NCI-H69 (cell line): ENCODE measurements at regions not wholly inside any gene's neighbourhood (a gene's known extent, or its start where the extent isn't known, plus 50 kb on each side); places are given as distances from the start of the nearest gene placed in this dataset.

Experiments used
- DNase-seq: peaks from one replicate; lab custom pipeline; 2025; lab: John Stamatoyannopoulos, UW

DNA sequence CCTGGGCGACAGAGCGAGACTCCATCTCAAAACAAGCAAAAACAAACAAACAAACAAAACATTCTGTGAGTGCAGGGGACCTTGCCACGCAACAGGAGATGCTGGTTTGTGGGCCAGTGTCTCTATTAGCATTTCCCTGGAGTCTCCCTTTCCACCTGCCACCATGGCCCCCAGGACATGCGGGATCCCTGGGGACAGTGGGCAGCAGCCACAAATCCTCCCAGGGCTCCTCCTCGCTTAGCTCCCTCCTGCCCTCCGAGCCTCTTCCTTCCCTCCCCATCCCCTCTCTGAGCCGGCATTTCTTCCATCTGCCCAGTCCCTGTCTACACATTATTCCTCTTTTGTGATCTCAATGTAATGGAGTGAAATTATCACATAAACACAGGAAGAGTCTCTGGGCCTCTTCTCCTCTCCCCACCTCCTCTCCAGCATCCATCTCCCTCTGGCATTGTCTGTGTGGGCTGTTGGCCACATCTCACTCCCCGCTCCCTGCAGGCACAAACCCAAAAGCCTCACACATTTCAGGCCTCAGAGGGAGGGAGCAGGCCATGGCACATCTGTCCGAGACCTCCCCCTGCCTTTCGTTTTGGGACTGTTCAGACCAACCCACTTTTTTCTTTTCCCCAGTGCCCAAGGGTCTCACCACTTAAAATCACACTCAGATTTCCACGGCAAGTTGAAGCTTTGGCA is 144.3 kb downstream of the MIS18A start:
- DNase-seq: no peak

DNA sequence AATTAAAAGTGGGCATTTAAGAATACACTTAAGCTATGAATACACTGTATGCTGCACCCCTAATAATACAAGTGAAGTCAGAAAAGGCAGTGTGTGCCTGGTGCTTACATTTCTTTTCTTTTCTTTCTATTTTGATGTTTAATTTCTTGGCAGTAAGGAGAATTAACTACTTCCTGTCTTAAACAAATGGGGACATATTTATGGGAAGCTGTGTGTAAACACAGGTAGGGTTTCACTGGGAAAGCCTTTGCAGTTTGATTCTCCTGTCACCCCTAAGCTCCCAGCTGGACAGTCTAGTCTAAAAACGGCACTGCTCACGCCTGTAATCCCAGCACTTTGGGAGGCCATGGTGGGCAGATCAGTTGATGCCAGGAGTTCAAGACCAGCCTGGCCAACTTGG is 146.0 kb downstream of the MIS18A start:
- DNase-seq: peak; percentile 81

DNA sequence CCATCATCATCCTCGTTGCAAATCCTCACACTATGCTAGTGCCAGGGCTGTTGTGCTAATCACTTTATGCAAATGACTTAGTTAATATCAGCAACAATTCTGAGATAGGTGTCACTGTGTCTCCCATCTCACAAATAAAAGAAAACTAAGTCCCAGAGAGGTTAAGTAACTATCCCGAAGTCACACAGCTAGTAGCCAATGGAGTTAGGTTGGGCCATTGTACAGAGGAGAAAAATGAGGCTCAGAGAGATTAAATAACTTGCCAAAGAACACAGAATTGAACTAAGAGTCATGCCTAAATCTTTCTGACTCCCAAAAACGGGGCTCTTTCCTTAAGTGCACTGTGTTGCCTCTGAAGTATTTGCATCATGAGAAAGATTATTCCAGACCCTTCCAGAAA is 146.4 kb downstream of the MIS18A start:
- no peak for DNase-seq

DNA sequence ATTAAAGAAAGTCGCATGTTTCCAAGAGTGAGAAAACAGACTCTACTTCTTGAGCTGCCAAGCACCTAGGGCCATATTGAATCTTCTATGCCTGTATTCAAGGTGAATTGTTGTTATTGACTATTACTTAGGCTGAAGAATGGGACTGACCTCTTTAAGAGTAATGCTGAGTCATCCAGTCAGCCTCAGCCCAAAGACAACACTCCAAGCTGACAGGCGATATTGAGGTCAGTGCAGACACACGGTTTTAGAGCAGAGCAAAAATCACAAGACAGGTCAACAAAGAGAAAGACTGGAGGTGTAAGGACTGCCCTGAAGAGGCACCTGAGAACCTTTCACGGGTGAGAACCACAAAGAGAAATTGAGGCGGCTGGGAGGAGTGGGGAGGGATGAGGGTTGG is 146.9 kb downstream of the MIS18A start:
- peak; percentile 29 for DNase-seq

DNA sequence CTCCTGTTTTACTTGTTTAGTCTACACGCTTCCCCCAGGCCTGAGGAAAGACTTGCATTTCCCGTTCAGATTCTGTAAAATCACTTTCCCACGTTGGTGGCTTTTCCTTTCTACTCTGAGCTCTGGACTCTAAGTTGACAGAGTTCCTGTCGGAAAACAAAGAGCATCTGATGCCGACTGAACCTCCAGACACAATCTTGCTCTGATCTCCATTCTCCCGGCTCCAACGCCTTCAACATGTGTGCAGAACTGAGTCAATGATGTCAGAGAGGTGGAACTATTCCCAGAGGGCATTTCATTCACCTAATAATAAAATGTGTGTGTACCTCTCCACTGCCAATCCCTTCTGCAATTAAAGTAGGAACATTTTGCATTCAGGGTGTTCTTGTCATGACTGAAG is 147.7 kb downstream of the MIS18A start:
- DNase-seq: no peak

DNA sequence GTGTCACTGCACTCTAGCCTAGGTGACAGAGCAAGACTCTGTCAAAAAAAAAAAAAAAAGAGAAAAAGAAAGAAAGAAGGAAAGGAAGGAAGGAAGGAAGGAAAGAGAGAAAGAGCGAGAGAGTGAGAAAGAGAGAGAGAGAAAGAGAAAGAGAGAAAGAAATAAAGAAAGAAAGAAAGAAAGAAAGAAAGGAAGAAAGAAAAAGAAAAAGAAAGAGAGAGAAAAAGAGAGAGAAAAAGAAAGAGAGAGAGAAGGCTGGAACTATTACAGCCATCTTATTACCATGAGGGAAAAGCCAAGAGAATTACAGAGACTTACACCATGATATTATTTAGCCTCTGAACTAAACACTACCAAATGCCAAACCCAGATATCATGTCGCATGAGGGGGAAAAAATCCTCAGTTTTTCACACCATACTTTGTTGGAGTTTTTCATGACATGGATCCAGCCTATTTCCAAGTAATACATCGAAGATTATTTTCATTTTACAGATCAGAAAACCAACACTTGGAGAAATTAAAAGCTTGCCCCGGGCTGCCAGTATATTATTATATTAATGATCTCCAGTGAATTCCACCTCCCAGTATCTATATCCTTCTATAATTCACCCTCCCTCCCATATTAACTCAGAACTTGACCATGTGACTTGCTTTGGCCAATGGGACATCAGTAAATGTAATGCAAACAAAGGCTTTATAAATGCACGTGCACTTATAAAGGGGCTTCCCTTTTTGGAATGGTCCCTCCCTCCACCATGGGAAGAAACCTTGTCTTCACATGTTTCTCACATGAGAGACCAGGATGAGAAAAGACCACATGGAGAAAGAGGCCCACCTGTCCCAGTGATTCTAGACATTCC is 148.6 kb downstream of the MIS18A start:
- DNase-seq: no peak

DNA sequence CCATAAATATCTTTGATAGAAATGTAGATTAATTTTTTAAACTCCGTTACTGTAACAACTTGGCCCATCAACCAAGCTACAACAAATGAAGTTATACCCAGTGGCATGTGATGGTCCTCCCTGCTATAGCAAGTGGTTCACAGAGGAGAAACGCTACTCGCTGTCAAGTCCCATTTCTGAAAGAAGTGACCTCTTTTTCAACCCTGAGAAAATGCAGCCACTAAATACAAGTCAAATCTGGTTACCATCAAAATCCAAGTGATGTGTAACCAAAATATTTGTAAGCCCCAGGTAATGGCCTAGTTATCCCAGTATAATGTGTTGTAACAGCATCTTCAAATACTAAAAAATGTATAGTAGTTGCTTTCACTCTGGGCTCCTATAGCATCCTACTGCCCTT is 151.8 kb downstream of the MIS18A start:
- DNase-seq: no peak

DNA sequence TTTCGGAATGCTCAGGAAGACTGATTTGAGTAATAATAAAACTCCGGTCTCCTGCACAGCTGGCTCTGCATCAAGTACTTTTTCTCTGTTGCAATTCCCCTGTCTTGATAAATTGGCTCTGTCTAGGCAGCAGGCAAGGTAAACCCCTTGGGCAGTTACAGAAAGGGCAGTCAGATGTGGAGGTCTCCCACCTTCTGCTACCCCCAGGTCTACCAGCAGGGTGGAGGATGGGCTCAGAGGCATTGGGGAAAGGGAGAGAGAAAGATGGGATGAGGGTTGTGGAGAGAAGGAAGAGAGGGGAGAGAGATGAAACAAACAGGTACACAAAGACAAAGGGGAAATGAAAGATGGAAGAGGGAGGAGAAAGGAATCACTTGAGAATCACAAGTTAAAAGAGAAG is 156.8 kb downstream of the MIS18A start:
- DNase-seq: no peak

DNA sequence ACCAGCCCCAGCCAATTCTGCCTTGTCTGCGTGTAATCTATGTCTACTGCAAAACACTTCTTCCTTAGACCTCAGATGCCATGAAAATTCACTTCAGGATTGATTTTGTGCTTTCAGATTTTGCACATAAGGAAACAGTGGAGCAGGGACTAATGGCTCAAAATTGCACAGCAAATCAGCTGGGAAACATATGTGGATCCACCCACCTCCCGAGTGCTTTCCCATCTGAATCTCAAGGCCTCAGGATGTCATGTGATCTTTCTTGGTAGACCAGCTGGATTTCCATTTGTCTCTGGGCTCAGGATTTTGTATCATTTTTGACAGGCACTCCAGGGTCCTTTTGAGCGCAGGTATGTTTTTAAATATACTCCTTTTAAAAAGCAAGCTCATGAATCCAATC is 158.6 kb downstream of the MIS18A start:
- DNase-seq: no peak

DNA sequence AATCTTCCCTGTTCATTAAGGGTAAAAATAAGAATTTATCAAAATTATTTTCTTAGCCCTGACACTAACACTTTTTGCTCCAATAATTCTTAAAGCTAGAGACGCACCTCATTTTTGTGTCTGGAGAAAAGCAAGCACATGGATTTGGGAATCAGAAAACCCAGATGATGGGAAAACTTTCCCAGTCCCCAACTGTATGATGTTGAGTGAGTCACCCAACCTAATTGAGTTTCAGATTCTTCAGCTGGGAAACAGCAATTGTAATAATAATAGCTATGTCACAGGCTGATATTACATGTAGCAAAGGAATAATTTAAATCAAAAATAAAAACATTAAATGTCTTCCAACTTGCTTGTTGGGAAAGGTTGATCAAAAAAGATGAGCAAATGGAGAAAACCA is 159.0 kb downstream of the MIS18A start:
- no peak for DNase-seq

DNA sequence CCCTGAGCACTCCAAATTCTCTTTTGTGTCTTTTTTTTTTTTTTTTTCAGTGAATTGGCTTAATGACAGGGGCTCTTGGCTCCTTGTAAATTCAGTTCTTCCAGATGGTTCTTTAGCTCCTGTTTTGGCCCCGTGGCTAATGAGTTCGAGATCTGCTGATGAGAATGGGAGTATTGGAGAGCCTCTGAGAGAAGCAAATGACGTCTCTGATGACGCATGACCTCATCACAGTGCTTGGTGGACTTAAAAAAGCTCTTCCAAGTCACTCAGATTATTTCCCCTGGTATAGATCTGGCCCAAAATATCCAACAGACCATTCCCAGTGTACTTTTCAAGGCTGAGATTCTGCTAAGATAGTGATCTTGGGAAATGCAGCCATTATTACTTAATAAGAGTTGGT is 159.5 kb downstream of the MIS18A start:
- DNase-seq: no peak

DNA sequence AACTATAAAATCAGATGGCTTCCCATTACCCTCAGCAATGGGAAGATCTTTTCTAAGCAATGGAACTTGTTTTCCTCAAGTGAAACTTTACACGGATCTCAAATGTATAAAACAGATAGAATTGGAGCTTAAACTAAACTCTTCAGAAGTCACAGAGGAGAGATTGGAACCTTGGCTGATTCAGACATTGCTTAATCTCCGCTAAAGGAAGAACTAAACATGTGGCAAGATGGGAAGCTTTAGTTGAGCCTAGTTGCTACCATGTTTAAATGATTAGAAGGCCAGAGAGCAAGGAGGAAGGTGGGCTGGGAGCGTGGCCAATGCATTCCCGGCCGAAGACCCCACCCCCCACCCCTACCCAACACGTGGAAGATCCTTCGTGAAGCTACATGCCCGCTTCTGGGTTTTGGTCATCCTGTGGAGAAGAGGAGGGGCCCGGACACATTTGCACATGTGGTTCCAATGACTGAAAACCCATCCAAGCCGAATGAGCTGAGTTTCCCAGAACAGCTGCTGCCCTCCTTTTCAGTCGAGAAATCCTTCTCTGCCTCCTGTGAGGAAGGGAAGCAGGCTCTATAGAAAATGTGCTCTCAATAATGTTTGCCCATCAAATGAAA is 164.3 kb downstream of the MIS18A start:
- DNase-seq: no peak

DNA sequence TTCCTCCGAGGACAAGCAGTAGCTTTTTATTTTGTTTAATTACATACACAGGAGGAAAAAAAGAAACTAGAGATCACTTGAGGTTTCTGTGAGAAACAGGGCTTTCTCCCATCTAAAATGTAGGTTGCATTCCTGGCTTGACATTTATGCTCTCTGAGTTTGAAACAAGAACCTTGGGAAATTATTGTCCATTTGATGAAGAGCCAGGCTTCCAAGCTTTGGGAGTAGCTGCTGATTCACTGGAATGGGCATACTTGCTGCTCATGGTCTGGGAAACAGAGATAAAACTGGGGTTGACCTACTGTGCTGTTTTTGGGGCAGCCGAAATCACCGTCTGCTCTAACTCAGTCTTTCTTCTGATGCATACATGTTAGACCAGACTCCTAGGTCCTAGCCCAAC is 165.4 kb downstream of the MIS18A start:
- DNase-seq: no peak

DNA sequence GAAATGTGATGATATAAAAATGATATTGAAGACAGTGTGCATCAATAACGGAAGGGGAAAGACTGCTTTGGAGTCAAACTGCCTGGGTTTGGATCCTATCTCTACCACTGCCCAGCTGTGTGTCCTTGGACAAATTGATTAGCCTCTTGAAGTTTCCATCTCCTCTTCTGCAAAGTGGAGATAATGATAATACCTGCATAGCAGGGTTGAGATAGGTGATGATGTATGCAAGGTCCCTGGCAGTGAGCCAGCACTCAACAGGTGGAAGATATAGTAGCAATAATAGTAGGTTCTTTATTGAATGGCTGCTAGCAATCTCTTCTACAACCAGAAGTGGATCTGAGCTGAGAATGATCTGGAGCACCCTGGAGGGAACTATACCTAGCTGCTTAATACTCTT is 166.7 kb downstream of the MIS18A start:
- peak; percentile 68 for DNase-seq

DNA sequence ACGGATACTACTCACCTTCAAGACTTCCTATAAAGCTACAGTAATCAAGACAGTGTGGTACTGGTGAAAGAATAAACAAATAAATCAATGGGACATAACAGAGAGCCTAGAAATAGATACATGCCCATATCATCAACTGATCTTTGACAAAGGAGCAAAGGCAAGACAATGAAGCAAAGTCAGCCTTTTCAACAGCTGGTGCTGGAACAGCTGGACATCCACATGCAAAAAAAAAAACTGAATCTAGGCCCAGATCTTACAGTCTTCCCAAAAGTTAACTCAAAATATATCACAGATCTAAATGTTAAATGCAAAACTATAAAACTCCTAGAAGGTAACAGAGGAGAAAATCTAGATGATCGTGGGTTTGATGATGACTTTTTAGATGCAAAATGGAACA is 170.3 kb downstream of the MIS18A start:
- DNase-seq: no peak

DNA sequence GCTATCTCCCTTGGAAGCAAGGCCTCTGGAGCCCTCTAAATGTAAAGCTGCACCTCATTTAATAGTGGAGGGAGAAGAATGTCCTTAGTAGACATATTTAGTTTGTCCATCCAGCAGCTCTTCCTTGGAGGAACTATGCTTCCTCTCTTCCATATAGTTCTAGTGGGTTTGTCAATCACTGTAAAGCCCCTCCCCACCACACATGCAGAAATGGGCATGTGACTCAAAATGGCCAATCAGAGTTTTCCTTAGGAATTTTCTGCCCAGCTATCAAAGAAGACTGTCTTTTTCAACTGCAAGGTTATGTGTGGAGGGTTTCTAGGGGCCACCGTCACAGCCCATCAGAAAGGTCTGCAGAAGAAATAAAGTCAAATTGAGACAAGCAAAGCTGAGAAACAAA is 175.5 kb downstream of the MIS18A start:
- DNase-seq: no peak

DNA sequence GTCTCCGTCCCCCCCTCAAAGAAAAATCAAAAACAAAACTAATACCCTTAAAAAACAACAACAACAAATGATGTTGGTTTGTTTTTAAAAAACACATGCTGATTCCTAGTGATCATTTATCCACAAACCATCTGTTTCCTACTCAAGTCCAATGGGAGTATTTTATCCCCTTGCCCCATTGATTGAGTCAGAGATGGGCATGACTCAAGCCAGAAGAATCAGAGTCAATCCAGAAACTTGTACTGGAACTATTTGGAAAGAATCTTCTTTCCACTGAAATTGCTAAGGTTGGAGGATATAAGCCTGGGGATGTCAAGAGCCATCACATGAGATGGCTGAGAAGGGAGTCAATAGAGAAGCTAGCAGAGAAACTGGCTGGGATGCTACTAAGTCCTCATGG is 176.4 kb downstream of the MIS18A start:
- DNase-seq: no peak

DNA sequence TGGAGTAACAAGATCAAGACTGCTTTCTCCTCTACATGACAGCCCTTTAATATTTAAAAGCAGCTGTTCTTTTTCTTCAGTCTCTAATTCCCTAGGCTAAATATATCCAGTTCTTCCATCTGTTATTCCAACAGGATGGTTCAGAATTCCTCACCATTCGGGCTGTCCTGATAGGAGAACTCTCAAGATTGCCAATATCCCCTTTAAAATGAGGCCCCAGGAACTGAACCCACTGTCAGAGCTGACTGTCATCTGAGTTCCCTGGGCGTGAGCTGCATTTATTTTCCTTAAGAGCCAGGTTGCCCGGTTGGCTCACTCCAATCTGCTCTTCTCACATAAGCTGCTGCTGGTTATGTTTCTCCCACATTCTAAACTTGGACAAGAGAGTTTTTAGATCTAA is 177.6 kb downstream of the MIS18A start:
- DNase-seq: no peak

DNA sequence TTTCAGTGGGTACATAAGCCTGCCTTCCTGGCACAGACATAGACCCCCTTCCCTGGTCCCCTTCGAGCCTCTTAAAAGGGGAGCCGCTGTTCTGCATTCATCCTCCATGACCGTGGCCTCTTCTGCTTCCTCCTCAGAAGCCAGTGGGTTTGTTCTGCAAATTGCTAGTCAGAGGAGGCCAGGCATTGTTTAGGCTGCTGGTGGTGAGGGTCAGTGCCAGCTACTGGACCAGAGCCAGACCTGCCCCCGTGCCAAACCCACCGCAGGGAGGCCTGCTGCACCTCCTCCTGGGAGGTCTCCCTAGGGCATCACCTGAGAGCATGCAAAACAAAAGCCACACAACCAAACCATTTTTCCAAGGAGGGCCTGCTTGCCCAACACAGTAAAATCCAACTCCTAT is 178.4 kb downstream of the MIS18A start:
- DNase-seq: peak; percentile 90

DNA sequence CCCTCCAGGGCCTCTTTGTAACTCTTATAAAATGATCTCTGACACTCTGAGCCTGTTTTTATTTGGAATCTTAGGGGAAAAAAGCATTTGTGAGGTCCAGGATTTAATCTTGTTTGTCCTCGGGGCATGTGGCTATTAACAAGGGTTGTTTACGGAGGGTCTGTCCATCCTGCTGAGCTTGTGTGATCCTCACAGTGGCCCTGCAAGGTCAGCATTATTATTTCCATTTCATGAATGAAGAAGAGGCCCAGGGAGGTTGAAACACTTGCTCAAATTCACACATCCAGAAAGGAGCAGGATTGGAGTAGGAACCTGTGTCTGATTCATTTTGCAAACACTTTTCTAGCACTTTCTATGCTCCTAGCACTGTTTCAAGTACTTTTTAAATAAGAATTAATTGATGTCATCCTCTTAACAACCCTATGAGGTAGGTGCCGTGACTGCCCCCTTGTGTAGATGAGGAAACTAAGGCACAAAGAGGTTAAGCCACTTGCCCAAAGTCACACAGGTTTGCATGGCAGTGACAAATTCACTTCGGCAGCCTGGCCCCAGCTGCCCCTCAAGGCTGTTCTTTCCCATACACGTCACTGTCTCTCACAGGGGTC is 178.9 kb downstream of the MIS18A start:
- peak; percentile 55 for DNase-seq

DNA sequence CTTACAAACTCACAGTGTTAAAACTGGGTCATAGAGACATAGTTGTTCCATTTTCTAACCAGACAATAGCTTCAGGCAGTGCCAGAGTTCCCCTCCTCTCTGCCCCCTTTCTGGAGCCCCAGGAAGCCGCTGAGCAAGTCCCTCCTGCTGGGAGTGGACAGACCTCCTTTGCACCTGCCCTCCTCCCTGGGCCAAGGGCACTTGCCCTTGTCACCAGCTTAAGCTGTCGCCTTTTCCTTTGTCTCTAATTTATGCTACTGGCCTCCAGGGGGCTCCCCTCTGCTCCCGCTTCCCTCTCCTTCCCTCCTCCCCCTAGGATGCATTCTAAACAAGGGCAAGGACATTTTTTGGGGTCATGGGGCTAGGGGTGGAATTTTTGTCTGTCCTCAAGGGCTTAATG is 182.4 kb downstream of the MIS18A start:
- DNase-seq: peak; percentile 69

DNA sequence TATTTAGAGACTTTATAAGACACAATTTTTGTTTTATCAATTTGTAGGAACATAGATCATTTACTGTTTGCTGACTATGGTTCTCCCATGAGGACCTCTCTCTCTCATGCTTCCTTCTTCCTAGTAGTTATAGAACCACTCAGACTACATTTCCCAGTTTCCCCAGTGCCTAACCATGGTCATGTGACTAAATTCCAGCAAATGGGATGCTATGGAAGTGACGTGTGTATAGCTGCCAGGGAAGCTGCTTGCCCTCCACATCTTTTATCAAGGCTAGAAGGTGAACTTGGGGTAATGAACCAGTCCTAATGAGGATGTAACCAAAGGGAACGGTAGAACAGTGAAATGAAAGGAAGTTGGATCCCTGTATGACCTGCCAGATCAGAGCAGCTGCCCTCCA is 184.0 kb downstream of the MIS18A start:
- no peak for DNase-seq
